Esophagus squamous epithelium (tissue), 4 donors: ENCODE measurements at regions not wholly inside any gene's neighbourhood (a gene's known extent, or its start where the extent isn't known, plus 50 kb on each side); places are given as distances from the start of the nearest gene placed in this dataset.
"Not testable (repeated sequence)": the region's sequence is repeated elsewhere in the genome, so short reads cannot be mapped to it uniquely, and the experiment has no call there.

ENCODE experiments used
- POLR2A ChIP-seq, 4 donors: fragments of 450-650 bp; IDR thresholded peaks; one replicate each; pipeline ENCODE4 v1.6.1; 2017; ENCODE audit warnings: antibody characterized with exemption in 4 of 4, mild to moderate bottlenecking in 4 of 4, moderate library complexity in 3 of 4
- TF ChIP-seq, protein P1 (sequence below), 6 experiments: fragments of 450-650 bp in 4 of 6; fragments of 200-600 bp in 2 of 6; sonication (generic) in 2 of 6; IDR thresholded peaks; one replicate each; pipeline ENCODE4 v1.5.1; 2016 to 2019; ENCODE audit warnings: antibody characterized with exemption in 6 of 6, mild to moderate bottlenecking in 4 of 6, moderate library complexity in 4 of 6

DNA sequence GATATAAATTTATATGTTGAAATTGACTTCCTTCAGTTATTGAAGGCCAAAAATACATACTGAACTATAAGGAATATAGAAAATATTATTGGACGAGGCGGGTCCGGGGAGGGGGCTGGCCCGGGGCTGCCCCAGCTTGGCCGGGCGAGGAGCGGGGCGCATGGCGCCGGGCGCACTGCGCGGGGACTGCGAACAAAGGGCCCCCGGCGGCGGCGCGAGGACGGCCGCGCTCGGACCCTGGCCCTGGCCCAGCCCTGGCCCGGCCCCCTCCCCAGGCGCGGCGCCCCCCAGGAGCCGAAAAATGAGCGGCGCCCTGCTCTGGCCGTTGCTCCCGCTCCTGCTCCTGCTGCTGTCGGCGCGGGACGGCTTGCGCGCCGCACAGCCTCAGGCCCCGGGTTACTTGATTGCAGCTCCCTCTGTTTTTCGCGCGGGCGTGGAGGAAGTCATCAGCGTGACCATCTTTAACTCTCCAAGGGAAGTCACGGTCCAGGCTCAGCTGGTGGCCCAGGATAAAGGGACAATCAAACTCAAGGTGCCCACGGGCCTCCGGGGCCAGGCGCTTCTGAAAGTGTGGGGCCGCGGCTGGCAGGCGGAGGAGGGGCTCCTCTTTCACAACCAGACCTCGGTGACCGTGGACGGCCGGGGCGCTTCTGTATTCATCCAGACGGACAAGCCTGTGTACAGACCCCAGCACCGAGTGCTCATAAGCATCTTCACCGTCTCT lies 1247.6 kb upstream of the PHF14 start:
- TF ChIP-seq, protein P1, sequence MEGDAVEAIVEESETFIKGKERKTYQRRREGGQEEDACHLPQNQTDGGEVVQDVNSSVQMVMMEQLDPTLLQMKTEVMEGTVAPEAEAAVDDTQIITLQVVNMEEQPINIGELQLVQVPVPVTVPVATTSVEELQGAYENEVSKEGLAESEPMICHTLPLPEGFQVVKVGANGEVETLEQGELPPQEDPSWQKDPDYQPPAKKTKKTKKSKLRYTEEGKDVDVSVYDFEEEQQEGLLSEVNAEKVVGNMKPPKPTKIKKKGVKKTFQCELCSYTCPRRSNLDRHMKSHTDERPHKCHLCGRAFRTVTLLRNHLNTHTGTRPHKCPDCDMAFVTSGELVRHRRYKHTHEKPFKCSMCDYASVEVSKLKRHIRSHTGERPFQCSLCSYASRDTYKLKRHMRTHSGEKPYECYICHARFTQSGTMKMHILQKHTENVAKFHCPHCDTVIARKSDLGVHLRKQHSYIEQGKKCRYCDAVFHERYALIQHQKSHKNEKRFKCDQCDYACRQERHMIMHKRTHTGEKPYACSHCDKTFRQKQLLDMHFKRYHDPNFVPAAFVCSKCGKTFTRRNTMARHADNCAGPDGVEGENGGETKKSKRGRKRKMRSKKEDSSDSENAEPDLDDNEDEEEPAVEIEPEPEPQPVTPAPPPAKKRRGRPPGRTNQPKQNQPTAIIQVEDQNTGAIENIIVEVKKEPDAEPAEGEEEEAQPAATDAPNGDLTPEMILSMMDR (IDR thresholded peaks at IDR 0.05) = not testable (repeated sequence)
- TF ChIP-seq POLR2A (IDR thresholded peaks at IDR 0.05) = not testable (repeated sequence)
